CD4-positive, alpha-beta T cell treated with Interleukin-6 at 100 ng/mL for 8 hours (primary cell): ENCODE measurements at regions not wholly inside any gene's neighbourhood (a gene's known extent, or its start where the extent isn't known, plus 50 kb on each side); places are given as distances from the start of the nearest gene placed in this dataset.
"Not testable (repeated sequence)": the region's sequence is repeated elsewhere in the genome, so short reads cannot be mapped to it uniquely, and the experiment has no call there.

Experiments
- DNase-seq: peaks from one replicate; pipeline ENCODE4 v3.0.0-alpha.2; 2020; ENCODE audit warnings: mixed read lengths, low spot score

- no peak for DNase-seq
Measured at GRCh38 chr2:242029422-242030225, 160.1 kb downstream of the RTP5 start.

- DNase-seq = no peak
Measured at GRCh38 chr2:242030226-242030575, 160.7 kb downstream of the RTP5 start.

GRCh38 chr2:242030858-242031257, 161.3 kb downstream of the RTP5 start:
- no peak for DNase-seq

GRCh38 chr2:242031481-242032019, 162.0 kb downstream of the RTP5 start:
- peak; percentile 70 for DNase-seq

- no peak for DNase-seq
Measured at GRCh38 chr2:242032780-242033656, 163.5 kb downstream of the RTP5 start.

GRCh38 chr2:242034138-242034537, 164.6 kb downstream of the RTP5 start:
- no peak for DNase-seq

- no peak for DNase-seq
Measured at GRCh38 chr2:242034996-242035814, 165.7 kb downstream of the RTP5 start.

GRCh38 chr2:242035858-242036652, 166.5 kb downstream of the RTP5 start:
- DNase-seq = no peak

- no peak for DNase-seq
Measured at GRCh38 chr2:242036653-242036950, 167.1 kb downstream of the RTP5 start.

- no peak for DNase-seq
Measured at GRCh38 chr2:242038166-242038927, 168.8 kb downstream of the RTP5 start.

- no peak for DNase-seq
Measured at GRCh38 chr2:242038928-242039341, 169.4 kb downstream of the RTP5 start.

- DNase-seq = no peak
Measured at GRCh38 chr2:242040303-242040655, 170.8 kb downstream of the RTP5 start.

- no peak for DNase-seq
Measured at GRCh38 chr2:242040681-242041080, 171.2 kb downstream of the RTP5 start.

- no peak for DNase-seq
Measured at GRCh38 chr2:242041816-242042215, 172.3 kb downstream of the RTP5 start.

- no peak for DNase-seq
Measured at GRCh38 chr2:242043538-242044312, 174.2 kb downstream of the RTP5 start.

GRCh38 chr2:242044313-242044590, 174.7 kb downstream of the RTP5 start:
- DNase-seq = no peak

- DNase-seq = not testable (repeated sequence)
Measured at GRCh38 chr2:242045596-242046144, 176.1 kb downstream of the RTP5 start.

GRCh38 chr2:242046206-242046826, 176.8 kb downstream of the RTP5 start:
- DNase-seq = no peak

GRCh38 chr2:242047963-242048362, 178.4 kb downstream of the RTP5 start:
- no peak for DNase-seq
